Nephron progenitor cell (in vitro differentiated cells): ENCODE measurements at regions not wholly inside any gene's neighbourhood (a gene's known extent, or its start where the extent isn't known, plus 50 kb on each side); places are given as distances from the start of the nearest gene placed in this dataset.

Experiments
- DNase-seq: peaks from one replicate; pipeline ENCODE4 v3.0.0; 2021
- H3K27ac Mint-ChIP-seq: 2 replicates; pipeline ENCODE4 v1.8.0; 2021; ENCODE audit warnings: mild to moderate bottlenecking, moderate library complexity, mixed read lengths
- H3K27me3 Mint-ChIP-seq: 2 replicates; pipeline ENCODE4 v1.8.0; 2021; ENCODE audit warnings: mild to moderate bottlenecking, low read depth, mixed read lengths; ENCODE audit not compliant: poor library complexity
- H3K36me3 Mint-ChIP-seq: 2 replicates; pipeline ENCODE4 v1.8.0; 2021; ENCODE audit warnings: low read depth, mixed read lengths
- H3K4me1 Mint-ChIP-seq: 2 replicates; pipeline ENCODE4 v1.8.0; 2021; ENCODE audit warnings: mixed read lengths
- H3K4me3 Mint-ChIP-seq: 2 replicates; pipeline ENCODE4 v1.8.0; 2021; ENCODE audit warnings: mild to moderate bottlenecking, moderate library complexity, mixed read lengths
- H3K9me3 Mint-ChIP-seq: 2 replicates; pipeline ENCODE4 v1.8.0; 2021; ENCODE audit warnings: mild to moderate bottlenecking, moderate library complexity, mixed read lengths
- CTCF ChIP-seq: fragments of 200-600 bp; sonication (generic); IDR thresholded peaks from 2 replicates; pipeline ENCODE4 v1.5.0; 2021; ENCODE audit warnings: antibody characterized with exemption

GRCh38 chr3:161555320-161555719 lies 58.7 kb downstream of the OTOL1 start:
- TF ChIP-seq CTCF = no peak
- no peak overlapping the region for H3K4me3 Mint-ChIP-seq
- no peaks in the 10 kb centered on the region for H3K9me3 Mint-ChIP-seq
- H3K36me3 Mint-ChIP-seq = no peaks in the 10 kb centered on the region
- peaks cover 26% of the 10 kb centered on the region for H3K4me1 Mint-ChIP-seq
- no peak overlapping the region for H3K27ac Mint-ChIP-seq
- DNase-seq = no peak
- no peaks in the 10 kb centered on the region for H3K27me3 Mint-ChIP-seq

GRCh38 chr3:161556533-161556932 lies 59.9 kb downstream of the OTOL1 start:
- no peaks in the 10 kb centered on the region for H3K9me3 Mint-ChIP-seq
- DNase-seq = no peak
- no peak for TF ChIP-seq CTCF
- H3K4me1 Mint-ChIP-seq = peaks cover 29% of the 10 kb centered on the region
- H3K27ac Mint-ChIP-seq = no peak overlapping the region
- no peak overlapping the region for H3K4me3 Mint-ChIP-seq
- H3K27me3 Mint-ChIP-seq = no peaks in the 10 kb centered on the region
- H3K36me3 Mint-ChIP-seq = no peaks in the 10 kb centered on the region

- H3K27ac Mint-ChIP-seq = peak overlapping the region; percentile 46
- H3K9me3 Mint-ChIP-seq = no peaks in the 10 kb centered on the region
- no peaks in the 10 kb centered on the region for H3K27me3 Mint-ChIP-seq
- DNase-seq = no peak
- no peaks in the 10 kb centered on the region for H3K36me3 Mint-ChIP-seq
- TF ChIP-seq CTCF = no peak
- H3K4me1 Mint-ChIP-seq = peaks cover 29% of the 10 kb centered on the region
- no peak overlapping the region for H3K4me3 Mint-ChIP-seq
Observed at GRCh38 chr3:161556941-161557340, 60.3 kb downstream of the OTOL1 start.

GRCh38 chr3:161557445-161558150 lies 61.0 kb downstream of the OTOL1 start:
- TF ChIP-seq CTCF = no peak
- no peak for DNase-seq
- Mint-ChIP-seq H3K4me1 (peaks cover 29% of the 10 kb centered on the region), H3K4me3 (no peak overlapping the region), H3K36me3 (no peaks in the 10 kb centered on the region), H3K27me3 (no peaks in the 10 kb centered on the region), H3K9me3 (no peaks in the 10 kb centered on the region), H3K27ac (peak overlapping the region; percentile 46)

GRCh38 chr3:161558236-161558635 lies 61.6 kb downstream of the OTOL1 start:
- H3K4me3 Mint-ChIP-seq = no peak overlapping the region
- no peaks in the 10 kb centered on the region for H3K36me3 Mint-ChIP-seq
- no peaks in the 10 kb centered on the region for H3K27me3 Mint-ChIP-seq
- H3K27ac Mint-ChIP-seq = no peak overlapping the region
- no peaks in the 10 kb centered on the region for H3K9me3 Mint-ChIP-seq
- TF ChIP-seq CTCF = no peak
- no peak for DNase-seq
- peaks cover 29% of the 10 kb centered on the region for H3K4me1 Mint-ChIP-seq
